H1 (cell line): ENCODE measurements at regions not wholly inside any gene's neighbourhood (a gene's known extent, or its start where the extent isn't known, plus 50 kb on each side); places are given as distances from the start of the nearest gene placed in this dataset.

Source experiments
- CHD2 ChIP-seq: IDR thresholded peaks from 2 replicates; pipeline ENCODE4 v1.6.1; 2012; ENCODE audit warnings: low read length, improper control_type of control experiment
- GABPA ChIP-seq: IDR thresholded peaks from 2 replicates; pipeline ENCODE4 v1.6.1; 2011; ENCODE audit warnings: mild to moderate bottlenecking, low read length, moderate library complexity, borderline replicate concordance; ENCODE audit not compliant: insufficient read depth
- ZNF274 ChIP-seq: IDR thresholded peaks from 2 replicates; pipeline ENCODE4 v1.7.0; 2012; ENCODE audit warnings: low read length, borderline replicate concordance; ENCODE audit errors: extremely low read depth

- TF ChIP-seq ZNF274: no peak
- TF ChIP-seq GABPA: no peak
- TF ChIP-seq CHD2: no peak
Measured at GRCh38 chr1:98559291-98559690, 102.2 kb upstream of the SNX7 start (continued).
